ENCODE measurements at regions not wholly inside any gene's neighbourhood (a gene's known extent, or its start where the extent isn't known, plus 50 kb on each side); places are given as distances from the start of the nearest gene placed in this dataset.

GRCh38 chr6:77055711-77056110, 407.6 kb downstream of the HTR1B start:
- Histone ChIP-seq H3K4me1 (no peaks in the 10 kb centered on the region), H3K27ac (no peak overlapping the region), H3K36me3 (no peaks in the 10 kb centered on the region), H3K4me3 (no peak overlapping the region), H3K27me3 (no peaks in the 10 kb centered on the region), H3K9me3 (no peaks in the 10 kb centered on the region)
- TF ChIP-seq POLR2A (IDR thresholded peaks at IDR 0.05) (no peak), CTCF (IDR thresholded peaks at IDR 0.05 in 4 of 5, conservative IDR thresholded peaks at IDR 0.05 in 1 of 5) (no peak)
- intact Hi-C loops (cut with DNase I; ENCODE audit: low total_unique reads) = no loop called here
- ATAC-seq (no peak), DNase-seq (no peak)
- in situ Hi-C loops (cut with MboI; ENCODE audit: low sequenced_read_pairs in 4 of 4) = no loop called here

GRCh38 chr6:77040568-77041195, 422.6 kb downstream of the HTR1B start:
- H3K36me3 ChIP-seq = no peaks in the 10 kb centered on the region
- intact Hi-C loops (cut with DNase I; ENCODE audit: low total_unique reads) (no loop called here), in situ Hi-C loops (cut with MboI; ENCODE audit: low sequenced_read_pairs in 4 of 4) (no loop called here)
- DNase-seq = no peak
- no peaks in the 10 kb centered on the region for H3K27me3 ChIP-seq
- no peak overlapping the region for H3K4me3 ChIP-seq
- ATAC-seq = no peak
- no peak overlapping the region for H3K27ac ChIP-seq
- no peaks in the 10 kb centered on the region for H3K4me1 ChIP-seq
- no peak for TF ChIP-seq CTCF (IDR thresholded peaks at IDR 0.05 in 4 of 5, conservative IDR thresholded peaks at IDR 0.05 in 1 of 5)
- no peak for TF ChIP-seq POLR2A (IDR thresholded peaks at IDR 0.05)
- H3K9me3 ChIP-seq = no peaks in the 10 kb centered on the region

- in situ Hi-C loops (cut with MboI; ENCODE audit: low sequenced_read_pairs in 4 of 4) (no loop called here), intact Hi-C loops (cut with DNase I; ENCODE audit: low total_unique reads) (no loop called here)
- Histone ChIP-seq H3K27ac (no peak overlapping the region), H3K4me1 (no peaks in the 10 kb centered on the region), H3K4me3 (no peak overlapping the region), H3K9me3 (no peaks in the 10 kb centered on the region), H3K36me3 (no peaks in the 10 kb centered on the region), H3K27me3 (no peaks in the 10 kb centered on the region)
- TF ChIP-seq POLR2A (IDR thresholded peaks at IDR 0.05) = no peak
- no peak for TF ChIP-seq CTCF (IDR thresholded peaks at IDR 0.05 in 4 of 5, conservative IDR thresholded peaks at IDR 0.05 in 1 of 5)
- DNase-seq = no peak
- ATAC-seq = no peak
Observed at GRCh38 chr6:77038807-77039206, 424.5 kb downstream of the HTR1B start.

- TF ChIP-seq CTCF (IDR thresholded peaks at IDR 0.05 in 4 of 5, conservative IDR thresholded peaks at IDR 0.05 in 1 of 5) (no peak), POLR2A (IDR thresholded peaks at IDR 0.05) (no peak)
Observed at GRCh38 chr6:77037439-77037838, 425.9 kb downstream of the HTR1B start.

GRCh38 chr6:77036400-77036799, 426.9 kb downstream of the HTR1B start:
- DNase-seq (no peak), ATAC-seq (no peak)
- no peaks in the 10 kb centered on the region for H3K9me3 ChIP-seq
- no peaks in the 10 kb centered on the region for H3K4me1 ChIP-seq
- in situ Hi-C loops (cut with MboI; ENCODE audit: low sequenced_read_pairs in 4 of 4) = no loop called here
- intact Hi-C loops (cut with DNase I; ENCODE audit: low total_unique reads) = no loop called here
- H3K27ac ChIP-seq = no peak overlapping the region
- H3K27me3 ChIP-seq = no peaks in the 10 kb centered on the region
- no peaks in the 10 kb centered on the region for H3K36me3 ChIP-seq
- H3K4me3 ChIP-seq = no peak overlapping the region
- TF ChIP-seq POLR2A (IDR thresholded peaks at IDR 0.05) (no peak), CTCF (IDR thresholded peaks at IDR 0.05 in 4 of 5, conservative IDR thresholded peaks at IDR 0.05 in 1 of 5) (no peak)

More at GRCh38 chr6:77037439-77037838, 425.9 kb downstream of the HTR1B start:
- DNase-seq (no peak), ATAC-seq (no peak)
- no peaks in the 10 kb centered on the region for H3K9me3 ChIP-seq
- no peak overlapping the region for H3K27ac ChIP-seq
- intact Hi-C loops (cut with DNase I; ENCODE audit: low total_unique reads) (no loop called here), in situ Hi-C loops (cut with MboI; ENCODE audit: low sequenced_read_pairs in 4 of 4) (no loop called here)
- H3K4me3 ChIP-seq = no peak overlapping the region
- H3K36me3 ChIP-seq = no peaks in the 10 kb centered on the region
- no peaks in the 10 kb centered on the region for H3K27me3 ChIP-seq
- H3K4me1 ChIP-seq = no peaks in the 10 kb centered on the region

All from gastrocnemius medialis (tissue), 4 donors.